ENCODE measurements at regions not wholly inside any gene's neighbourhood (a gene's known extent, or its start where the extent isn't known, plus 50 kb on each side); places are given as distances from the start of the nearest gene placed in this dataset.
A peak's percentile ranks its signal among the peaks of the same experiment; 100 is the strongest.

- TF ChIP-seq ZFX (IDR thresholded peaks at IDR 0.05; ENCODE audit: borderline replicate concordance) (no peak), CTCF (IDR thresholded peaks at IDR 0.05) (peak; percentile 68)
- no peak overlapping the region for H3K27ac ChIP-seq
These were observed 77.3 kb upstream of the UPP2 start for GRCh38 chr2:158024288-158024898.

GRCh38 chr2:158022888-158023287 is 78.8 kb upstream of the UPP2 start:
- H3K27ac ChIP-seq = no peak overlapping the region
- TF ChIP-seq ZFX (IDR thresholded peaks at IDR 0.05; ENCODE audit: borderline replicate concordance) (no peak), CTCF (IDR thresholded peaks at IDR 0.05) (no peak)

- H3K27ac ChIP-seq = no peak overlapping the region
- TF ChIP-seq CTCF (IDR thresholded peaks at IDR 0.05) = no peak
- no peak for TF ChIP-seq ZFX (IDR thresholded peaks at IDR 0.05; ENCODE audit: borderline replicate concordance)
These were observed 80.5 kb upstream of the UPP2 start for GRCh38 chr2:158021226-158021625.

GRCh38 chr2:158015428-158016076 is 86.1 kb upstream of the UPP2 start:
- H3K27ac ChIP-seq = no peak overlapping the region
- TF ChIP-seq ZFX (IDR thresholded peaks at IDR 0.05; ENCODE audit: borderline replicate concordance) (no peak), CTCF (IDR thresholded peaks at IDR 0.05) (no peak)

- TF ChIP-seq CTCF (IDR thresholded peaks at IDR 0.05) = no peak
- no peak for TF ChIP-seq ZFX (IDR thresholded peaks at IDR 0.05; ENCODE audit: borderline replicate concordance)
- H3K27ac ChIP-seq = no peak overlapping the region
These were observed 87.8 kb upstream of the UPP2 start for GRCh38 chr2:158013891-158014290.

- TF ChIP-seq CTCF (IDR thresholded peaks at IDR 0.05) (no peak), ZFX (IDR thresholded peaks at IDR 0.05; ENCODE audit: borderline replicate concordance) (no peak)
- no peak overlapping the region for H3K27ac ChIP-seq
These were observed 90.5 kb upstream of the UPP2 start for GRCh38 chr2:158011055-158011771.

GRCh38 chr2:158009399-158009798 is 92.3 kb upstream of the UPP2 start:
- H3K27ac ChIP-seq = no peak overlapping the region
- TF ChIP-seq ZFX (IDR thresholded peaks at IDR 0.05; ENCODE audit: borderline replicate concordance) (no peak), CTCF (IDR thresholded peaks at IDR 0.05) (no peak)
